GM10266 (cell line): ENCODE measurements at regions not wholly inside any gene's neighbourhood (a gene's known extent, or its start where the extent isn't known, plus 50 kb on each side); places are given as distances from the start of the nearest gene placed in this dataset.

Experiments
- DNase-seq: peaks from one replicate; pipeline ENCODE4 v3.0.0; 2012; ENCODE audit errors: extremely low spot score
- TF ChIP-seq, protein P1 (sequence below): IDR thresholded peaks from 2 replicates; pipeline ENCODE4 v1.5.1; 2012; ENCODE audit warnings: mild to moderate bottlenecking, low read depth; ENCODE audit not compliant: control insufficient read depth, insufficient read depth; ENCODE audit errors: missing control alignments

GRCh38 chr9:90507621-90508020, 135.0 kb downstream of the DIRAS2 start:
- DNase-seq: no peak
- TF ChIP-seq, protein P1, sequence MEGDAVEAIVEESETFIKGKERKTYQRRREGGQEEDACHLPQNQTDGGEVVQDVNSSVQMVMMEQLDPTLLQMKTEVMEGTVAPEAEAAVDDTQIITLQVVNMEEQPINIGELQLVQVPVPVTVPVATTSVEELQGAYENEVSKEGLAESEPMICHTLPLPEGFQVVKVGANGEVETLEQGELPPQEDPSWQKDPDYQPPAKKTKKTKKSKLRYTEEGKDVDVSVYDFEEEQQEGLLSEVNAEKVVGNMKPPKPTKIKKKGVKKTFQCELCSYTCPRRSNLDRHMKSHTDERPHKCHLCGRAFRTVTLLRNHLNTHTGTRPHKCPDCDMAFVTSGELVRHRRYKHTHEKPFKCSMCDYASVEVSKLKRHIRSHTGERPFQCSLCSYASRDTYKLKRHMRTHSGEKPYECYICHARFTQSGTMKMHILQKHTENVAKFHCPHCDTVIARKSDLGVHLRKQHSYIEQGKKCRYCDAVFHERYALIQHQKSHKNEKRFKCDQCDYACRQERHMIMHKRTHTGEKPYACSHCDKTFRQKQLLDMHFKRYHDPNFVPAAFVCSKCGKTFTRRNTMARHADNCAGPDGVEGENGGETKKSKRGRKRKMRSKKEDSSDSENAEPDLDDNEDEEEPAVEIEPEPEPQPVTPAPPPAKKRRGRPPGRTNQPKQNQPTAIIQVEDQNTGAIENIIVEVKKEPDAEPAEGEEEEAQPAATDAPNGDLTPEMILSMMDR: no peak

DNA sequence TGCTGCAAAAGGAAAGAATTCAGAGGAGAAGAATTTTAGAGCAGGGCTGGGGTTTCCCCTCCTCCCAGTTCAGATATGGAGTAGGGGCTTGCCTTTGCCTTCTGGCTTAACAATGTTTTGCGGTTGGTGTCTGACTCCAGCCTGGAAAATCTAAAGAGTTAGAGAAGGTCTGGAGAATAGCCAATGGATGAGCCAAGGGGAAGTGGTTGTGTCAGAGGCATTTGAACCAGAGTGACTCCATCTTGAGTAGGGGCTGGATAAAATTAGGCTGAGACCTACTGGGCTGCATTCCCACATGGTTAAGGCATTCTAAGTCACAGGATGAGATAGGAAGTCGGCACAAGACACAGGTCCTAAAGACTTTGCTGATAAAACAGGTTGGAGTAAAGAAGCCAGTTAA, 133.7 kb downstream of the DIRAS2 start:
- no peak for DNase-seq
- TF ChIP-seq, protein P1: no peak

DNA sequence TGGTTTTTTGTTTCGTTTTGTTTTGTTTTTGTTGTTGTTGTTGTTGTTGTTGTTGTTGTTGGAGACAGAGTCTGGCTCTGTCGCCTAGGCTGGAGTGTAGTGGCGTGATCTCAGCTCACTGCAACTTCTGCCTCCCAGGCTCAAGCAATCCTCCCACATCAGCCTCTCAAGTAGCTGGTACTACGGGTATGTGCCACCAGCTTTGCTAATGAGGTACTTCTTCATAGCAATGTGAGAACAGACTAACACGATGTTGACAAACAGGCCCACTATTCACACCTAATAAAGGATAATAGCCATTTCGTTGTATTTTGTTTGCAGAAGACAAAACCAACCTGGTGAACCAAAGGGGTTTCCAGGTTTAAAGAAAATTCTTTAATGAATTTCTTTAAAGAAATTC, 130.9 kb downstream of the DIRAS2 start:
- no peak for DNase-seq
- TF ChIP-seq, protein P1: no peak

DNA sequence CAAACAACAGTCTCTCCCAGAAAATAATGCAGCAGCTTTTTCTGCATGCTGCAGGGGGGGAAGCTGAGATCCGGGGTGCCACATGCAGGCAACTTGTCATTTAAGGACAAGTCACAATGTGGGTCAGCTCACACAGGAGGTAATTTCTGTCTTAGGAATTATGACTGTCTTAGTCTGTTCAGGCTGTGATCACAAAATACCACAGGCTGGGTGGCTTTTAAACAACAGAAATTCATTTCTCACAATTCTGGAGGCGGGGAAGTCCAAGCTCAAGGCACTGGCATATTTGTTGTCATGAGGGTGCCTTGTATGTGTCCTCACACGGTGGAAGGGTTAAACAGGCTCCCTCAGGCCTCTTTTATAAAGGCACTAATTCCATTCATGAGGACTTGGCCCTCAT, 127.7 kb downstream of the DIRAS2 start:
- TF ChIP-seq, protein P1: no peak
- no peak for DNase-seq

GRCh38 chr9:90515510-90515909, 127.1 kb downstream of the DIRAS2 start:
- no peak for DNase-seq
- TF ChIP-seq, protein P1: no peak

DNA sequence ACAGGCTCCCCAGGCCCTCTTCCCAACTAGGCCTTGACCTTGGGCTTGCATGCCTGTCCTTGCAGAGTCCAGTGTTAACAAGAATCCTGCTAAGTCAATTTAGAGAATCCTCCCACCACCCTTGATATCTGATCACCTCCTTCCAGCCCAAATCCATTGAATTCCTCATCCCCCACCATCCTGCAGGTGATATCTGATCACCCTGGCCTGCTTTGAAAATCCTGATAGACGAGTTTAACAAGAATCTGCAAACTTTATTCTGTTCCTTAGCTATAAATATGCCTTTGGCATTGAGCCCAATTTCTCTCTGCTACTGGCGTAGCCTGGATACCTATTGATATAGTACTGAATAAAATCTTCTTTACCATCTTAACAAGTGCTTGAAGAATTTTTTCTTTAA, 125.5 kb downstream of the DIRAS2 start:
- no peak for DNase-seq
- TF ChIP-seq, protein P1: no peak

- TF ChIP-seq, protein P1: no peak
- DNase-seq: no peak
Observed at GRCh38 chr9:90521811-90522570, 120.6 kb downstream of the DIRAS2 start.
